ENCODE measurements at regions not wholly inside any gene's neighbourhood (a gene's known extent, or its start where the extent isn't known, plus 50 kb on each side); places are given as distances from the start of the nearest gene placed in this dataset.
A peak's percentile ranks its signal among the peaks of the same experiment; 100 is the strongest.

- H3K27me3 ChIP-seq (replicated peaks in 1 of 4; ENCODE audit: control insufficient read depth in 3 of 4, extremely low read depth in 1 of 4, insufficient read depth in 3 of 4, low read length in 3 of 4) = no peaks in the 10 kb centered on the region
- H4K8ac ChIP-seq (ENCODE audit: extremely low read depth, insufficient read depth, low read length) = no peak overlapping the region; the same call in 1 of the 2 replicates
- peaks cover 0 to 2% of the 10 kb centered on the region in 2 experiments for H4K20me1 ChIP-seq (replicated peaks in 1 of 2; ENCODE audit: control insufficient read depth in 1 of 2, insufficient read depth in 2 of 2, low read length in 2 of 2)
- H3K79me2 ChIP-seq (ENCODE audit: control insufficient read depth in 1 of 2, insufficient read depth in 2 of 2, low read length in 2 of 2) = no peaks in the 10 kb centered on the region
- H3K4me2 ChIP-seq (ENCODE audit: insufficient read depth in 1 of 2, low read depth in 2 of 2, low read length in 2 of 2) = no peak overlapping the region
- no peak overlapping the region for H2BK20ac ChIP-seq (ENCODE audit: low read length)
- H3K79me1 ChIP-seq (ENCODE audit: low read depth, low read length) = no peaks in the 10 kb centered on the region
- 89% methylated on average over 5 of the region's 5 CpGs; no CpG with 5 or more reads in 1 of the 2 experiments for WGBS, 2 experiments (ENCODE audit: extremely low coverage in 1 of 2, insufficient coverage in 1 of 2, insufficient read length in 1 of 2, insufficient replicate concordance in 2 of 2, low coverage in 1 of 2, low lambda C conversion rate in 2 of 2, missing lambda C conversion rate in 1 of 2)
- no peak overlapping the region for H3K27ac ChIP-seq (ENCODE audit: low read depth, low read length)
- H2BK12ac ChIP-seq (ENCODE audit: low read depth, low read length) = peak overlapping the region; percentile 87; the same call in 1 of the 2 replicates
- H3K9me3 ChIP-seq (ENCODE audit: insufficient read depth in 2 of 2, low read depth in 1 of 2, low read length in 1 of 2) = no peaks in the 10 kb centered on the region
- FAIRE-seq = no peak
- no peak overlapping the region; the same call in 1 of the 2 replicates for H2BK15ac ChIP-seq (ENCODE audit: low read length)
- ChIA-PET CTCF (ENCODE audit: partially characterized antibody) (interaction anchor here (0.6 to 1.5 kb wide), 5 partner anchors 13 to 303 kb away, joined by 3 to 4 read pairs (median 3); no protein-coding TSS in a partner anchor), POLR2A (ENCODE audit: partially characterized antibody) (no interaction called here)
- DNase-seq (ENCODE audit: low read depth in 1 of 2, low spot score in 2 of 2) = no peak
- no peak overlapping the region for H3K9ac ChIP-seq (replicated peaks in 1 of 4; ENCODE audit: extremely low read depth in 1 of 4, low read depth in 3 of 4, low read length in 3 of 4)
- peak overlapping the region; percentile 90 for H2BK5ac ChIP-seq (ENCODE audit: low read depth, low read length)
- H4K5ac ChIP-seq (ENCODE audit: insufficient read length, low read depth, low read length) = peak overlapping the region; percentile 76
- H2AFZ ChIP-seq (ENCODE audit: low read length) = no peak overlapping the region
- H2AK5ac ChIP-seq (ENCODE audit: low read depth, low read length) = peak overlapping the region; percentile 94; the same call in 1 of the 2 replicates
- peak overlapping the region; percentile 97 for H3K4ac ChIP-seq (replicated peaks; ENCODE audit: insufficient read length, low read depth, low read length)
- no peaks in the 10 kb centered on the region for H3K23me2 ChIP-seq (ENCODE audit: low read depth, low read length)
- H3K4me3 ChIP-seq (ENCODE audit: extremely low read depth in 1 of 4, insufficient read depth in 2 of 4, low read depth in 3 of 4, low read length in 4 of 4) = no peak overlapping the region
- H3K36me3 ChIP-seq (ENCODE audit: control insufficient read depth in 2 of 4, insufficient read depth in 4 of 4, low read length in 3 of 4) = no peaks in the 10 kb centered on the region
- H4K91ac ChIP-seq (replicated peaks; ENCODE audit: insufficient read length, low read length) = peak overlapping the region; percentile 74
- no peak for TF ChIP-seq SIX5 (IDR thresholded peaks at IDR 0.05; ENCODE audit: low read depth, low read length)
- no peak for TF ChIP-seq CHD2 (IDR thresholded peaks at IDR 0.05; ENCODE audit: low read length)
- no peak for TF ChIP-seq RFX5 (IDR thresholded peaks at IDR 0.05; ENCODE audit: borderline replicate concordance, low read depth, low read length)
- no peak for TF ChIP-seq MAFK (IDR thresholded peaks at IDR 0.05; ENCODE audit: low read depth, low read length)
- H3K23ac ChIP-seq (ENCODE audit: insufficient read length) = no peak overlapping the region
- no peak overlapping the region for H2BK120ac ChIP-seq (replicated peaks; ENCODE audit: low read depth, low read length)
- peaks cover 0 to 3% (median 0%) of the 10 kb centered on the region in 4 experiments; a peak in 1 of 7 replicates for H3K4me1 ChIP-seq (replicated peaks in 1 of 4; ENCODE audit: control insufficient read depth in 3 of 4, insufficient read depth in 4 of 4, low read length in 3 of 4)
- peak overlapping the region; percentile 6 for H3K56ac ChIP-seq (replicated peaks; ENCODE audit: insufficient read length, low read depth, low read length)
- no peak overlapping the region for H3K14ac ChIP-seq (ENCODE audit: insufficient read length)
- peak overlapping the region; percentile 81; the same call in 1 of the 2 replicates for H3K18ac ChIP-seq (ENCODE audit: extremely low read depth, low read length)
Observed at GRCh38 chr1:239706245-239706892, 320.0 kb downstream of the CHRM3 start.

Data from H1 (cell line).